T-cell (primary cell): ENCODE measurements at regions not wholly inside any gene's neighbourhood (a gene's known extent, or its start where the extent isn't known, plus 50 kb on each side); places are given as distances from the start of the nearest gene placed in this dataset.

Source experiments
- ATAC-seq, 4 experiments: fragments of 200-7000 bp in 3 of 4; fragments of 150-1000 bp in 1 of 4; cut with Tn5 transposase; replicated peaks in 1 of 4; 1 replicate in 3 of 4; 2 replicates in 1 of 4; pipeline ENCODE4 v1.10.0; 2021; ENCODE audit warnings: moderate library complexity in 3 of 4, mild to moderate bottlenecking in 2 of 4, moderate number of reproducible peaks in 1 of 4
- CTCF ChIA-PET, 2 donors: fragments of 300-600 bp; sonication (Branson Sonifier 250); formaldehyde crosslinking; loops; one replicate each; lab custom pipeline; 2022; ENCODE audit warnings: antibody characterized with exemption in 2 of 2; lab: Charles Lee
- POLR2A ChIA-PET, 2 donors: fragments of 300-600 bp; sonication (Branson Sonifier 250); formaldehyde crosslinking; loops; one replicate each; lab custom pipeline; 2022; ENCODE audit warnings: antibody characterized with exemption in 2 of 2; lab: Charles Lee
- DNase-seq, 35 experiments: peaks; one replicate each; pipeline versions ENCODE4 v3.0.0 to v3.0.0-alpha.2; 2013 to 2023
- H3K27ac ChIP-seq: one replicate; pipeline ENCODE4 v1.5.1; 2013; ENCODE audit warnings: low read length
- H3K27me3 ChIP-seq, 2 experiments: replicated peaks in 1 of 2; 1 replicate in 1 of 2; 2 replicates in 1 of 2; pipeline versions ENCODE4 v1.6.1 to v1.7.0; 2013; ENCODE audit warnings: low read length in 1 of 2, mixed read lengths in 1 of 2; ENCODE audit not compliant: control insufficient read depth in 2 of 2, insufficient read depth in 2 of 2; ENCODE audit errors: extremely low read depth in 1 of 2
- H3K36me3 ChIP-seq, 2 donors: 1 replicate in 1 of 2; 2 replicates in 1 of 2; pipeline versions ENCODE4 v1.6.1 to v1.7.0; 2013; ENCODE audit warnings: low read length in 1 of 2; ENCODE audit not compliant: control insufficient read depth in 2 of 2, insufficient read depth in 1 of 2; ENCODE audit errors: extremely low read depth in 1 of 2
- H3K4me1 ChIP-seq, 2 experiments: 1 replicate in 1 of 2; 2 replicates in 1 of 2; pipeline versions ENCODE4 v1.6.1 to v1.7.0; 2013; ENCODE audit warnings: low read length in 2 of 2, mixed read lengths in 1 of 2; ENCODE audit not compliant: insufficient read depth in 2 of 2, control insufficient read depth in 1 of 2; ENCODE audit errors: extremely low read depth in 1 of 2
- H3K4me3 ChIP-seq, 2 donors: 1 replicate in 1 of 2; 2 replicates in 1 of 2; pipeline versions ENCODE4 v1.5.1 to v1.7.0; 2013; ENCODE audit warnings: mild to moderate bottlenecking in 2 of 2, low read length in 1 of 2, moderate library complexity in 1 of 2; ENCODE audit not compliant: control insufficient read depth in 1 of 2; ENCODE audit errors: extremely low read depth in 1 of 2
- H3K9me3 ChIP-seq: 2 replicates; pipeline ENCODE4 v1.7.0; 2013
- H3K27ac Mint-ChIP-seq, 2 donors: one replicate each; pipeline ENCODE4 v1.8.0; 2020 to 2021; ENCODE audit warnings: mild to moderate bottlenecking in 2 of 2, mixed read lengths in 2 of 2
- H3K27me3 Mint-ChIP-seq, 2 donors: one replicate each; pipeline ENCODE4 v1.8.0; 2021 to 2022; ENCODE audit warnings: mixed read lengths in 2 of 2
- H3K36me3 Mint-ChIP-seq: one replicate; pipeline ENCODE4 v1.8.0; 2021; ENCODE audit warnings: mixed read lengths
- H3K4me1 Mint-ChIP-seq, 3 donors: one replicate each; pipeline ENCODE4 v1.8.0; 2020 to 2022; ENCODE audit warnings: mixed read lengths in 3 of 3, mild to moderate bottlenecking in 1 of 3
- H3K4me3 Mint-ChIP-seq, 3 donors: one replicate each; pipeline ENCODE4 v1.8.0; 2020 to 2022; ENCODE audit warnings: mild to moderate bottlenecking in 3 of 3, mixed read lengths in 3 of 3, moderate library complexity in 3 of 3
- H3K9me3 Mint-ChIP-seq, 3 donors: one replicate each; pipeline ENCODE4 v1.8.0; 2020 to 2022; ENCODE audit warnings: mixed read lengths in 3 of 3
- WGBS: methylation state at CpG from one replicate; pipeline ENCODE4 v1.1.5; 2013; ENCODE audit warnings: missing lambda C conversion rate; ENCODE audit not compliant: insufficient coverage; 5-methylcytosine and 5-hydroxymethylcytosine counted together

DNA sequence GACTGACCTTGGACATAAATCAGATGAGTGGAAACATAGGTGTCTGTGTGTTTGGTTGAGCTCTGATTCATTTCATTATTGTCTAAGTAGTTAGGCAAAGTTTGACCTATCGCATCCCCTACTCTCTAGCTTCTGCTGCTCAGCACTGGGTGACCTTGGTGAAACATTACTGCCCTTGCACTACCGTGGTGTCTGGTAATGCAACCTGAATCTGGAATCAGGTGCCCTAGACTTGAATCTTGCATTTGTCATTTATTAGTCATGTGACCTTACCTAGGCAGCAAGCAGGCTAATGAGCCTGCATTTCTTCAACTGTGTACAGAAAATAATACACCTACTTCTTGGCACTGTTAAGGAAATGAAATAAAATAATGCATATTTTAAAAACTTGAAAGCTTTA lies 242.3 kb upstream of the BLID start:
- no peak overlapping the region for H3K27ac ChIP-seq
- H3K36me3 ChIP-seq: no peaks in the 10 kb centered on the region
- no peaks in the 10 kb centered on the region for H3K36me3 Mint-ChIP-seq
- H3K27ac Mint-ChIP-seq: no peak overlapping the region
- no peaks in the 10 kb centered on the region for H3K4me1 Mint-ChIP-seq
- 50% methylated on average over 1 of the region's 2 CpGs for WGBS
- no peaks in the 10 kb centered on the region for H3K4me1 ChIP-seq
- CTCF ChIA-PET: no interaction called here
- H3K4me3 ChIP-seq: no peak overlapping the region
- no peaks in the 10 kb centered on the region for H3K27me3 Mint-ChIP-seq
- peaks cover 2 to 9% (median 5%) of the 10 kb centered on the region in 3 donors for H3K9me3 Mint-ChIP-seq
- H3K9me3 ChIP-seq: no peaks in the 10 kb centered on the region
- H3K4me3 Mint-ChIP-seq: no peak overlapping the region
- no peak for ATAC-seq
- no peak for DNase-seq
- peaks cover 0 to 7% of the 10 kb centered on the region in 2 experiments for H3K27me3 ChIP-seq
- POLR2A ChIA-PET: no interaction called here

DNA sequence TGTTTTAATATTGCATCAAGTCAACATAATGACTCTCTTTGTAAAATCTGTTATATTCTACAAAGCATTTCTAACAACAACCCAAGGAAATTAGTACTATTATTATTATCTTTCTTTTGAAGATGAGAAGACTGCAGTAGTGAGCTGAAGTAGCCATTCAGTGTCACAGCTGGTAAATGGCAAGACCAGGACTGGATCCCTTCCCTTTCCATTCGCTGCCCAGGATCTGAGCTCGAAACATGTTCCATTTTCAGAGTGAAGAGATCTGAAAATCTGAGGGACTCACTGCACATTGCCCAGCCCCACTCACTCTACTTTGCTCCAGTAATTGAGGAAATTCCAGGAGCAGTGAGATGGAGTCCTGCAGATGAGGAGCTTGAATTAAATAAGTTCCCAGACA lies 240.0 kb upstream of the BLID start:
- Histone ChIP-seq H3K27me3 (peaks cover 0 to 7% of the 10 kb centered on the region in 2 experiments), H3K9me3 (no peaks in the 10 kb centered on the region), H3K4me1 (no peaks in the 10 kb centered on the region), H3K4me3 (no peak overlapping the region), H3K27ac (no peak overlapping the region), H3K36me3 (no peaks in the 10 kb centered on the region)
- CTCF ChIA-PET: no interaction called here
- H3K4me3 Mint-ChIP-seq: no peak overlapping the region
- H3K36me3 Mint-ChIP-seq: no peaks in the 10 kb centered on the region
- POLR2A ChIA-PET: no interaction called here
- ATAC-seq (no peak), DNase-seq (no peak)
- no peak overlapping the region for H3K27ac Mint-ChIP-seq
- 43% methylated on average over 1 of the region's 2 CpGs for WGBS
- H3K27me3 Mint-ChIP-seq: peaks cover 0 to 3% of the 10 kb centered on the region in 2 donors
- H3K4me1 Mint-ChIP-seq: no peaks in the 10 kb centered on the region
- peaks cover 0 to 9% (median 5%) of the 10 kb centered on the region in 3 donors for H3K9me3 Mint-ChIP-seq

DNA sequence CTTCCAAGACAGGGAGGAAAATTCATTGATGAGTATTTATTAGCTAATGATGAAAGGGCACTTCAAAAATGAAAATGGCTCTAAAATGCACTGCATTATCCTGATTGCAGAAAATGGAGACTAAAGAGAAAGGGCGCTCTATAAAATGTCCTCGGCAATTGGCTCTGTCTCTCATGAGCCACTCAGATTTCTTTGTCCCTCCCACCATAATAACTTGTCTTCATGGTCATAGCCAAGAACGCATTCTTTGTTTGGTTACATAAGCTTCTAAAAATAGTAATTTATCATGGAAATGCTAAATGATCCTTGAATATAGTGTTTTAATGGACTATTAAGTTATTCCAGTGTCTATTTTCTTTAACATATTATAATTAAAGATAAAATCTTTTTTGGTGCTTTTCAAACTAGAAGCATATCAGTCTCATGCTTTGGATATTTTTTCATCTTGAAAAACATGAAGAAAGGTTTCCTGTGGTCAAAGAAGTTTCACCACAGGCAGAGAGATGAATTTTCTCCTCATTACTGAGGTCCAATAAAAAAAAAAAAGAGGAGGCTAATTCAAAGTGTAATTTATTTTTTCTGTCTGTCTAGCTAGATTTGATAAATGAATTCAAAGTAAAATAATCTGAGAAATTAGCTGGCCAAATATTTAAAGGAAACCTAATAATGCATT lies 238.1 kb upstream of the BLID start:
- Mint-ChIP-seq H3K9me3 (peaks cover 0 to 9% (median 5%) of the 10 kb centered on the region in 3 donors), H3K27me3 (peaks cover 0 to 3% of the 10 kb centered on the region in 2 donors), H3K4me1 (no peaks in the 10 kb centered on the region), H3K27ac (no peak overlapping the region), H3K4me3 (no peak overlapping the region), H3K36me3 (no peaks in the 10 kb centered on the region)
- DNase-seq (no peak), ATAC-seq (no peak)
- Histone ChIP-seq H3K27ac (no peak overlapping the region), H3K4me3 (no peak overlapping the region), H3K4me1 (no peaks in the 10 kb centered on the region), H3K9me3 (no peaks in the 10 kb centered on the region), H3K27me3 (peaks cover 0 to 2% of the 10 kb centered on the region in 2 experiments), H3K36me3 (no peaks in the 10 kb centered on the region)
- WGBS: no CpG with 5 or more reads among the region's 3 CpGs
- ChIA-PET CTCF (no interaction called here), POLR2A (no interaction called here)

- H3K27me3 Mint-ChIP-seq: peaks cover 0 to 3% of the 10 kb centered on the region in 2 donors
- no peak overlapping the region for H3K4me3 Mint-ChIP-seq
- no peak overlapping the region for H3K4me3 ChIP-seq
- DNase-seq: no peak
- no peak overlapping the region for H3K27ac Mint-ChIP-seq
- ATAC-seq: no peak
- H3K4me1 ChIP-seq: no peaks in the 10 kb centered on the region
- peaks cover 0 to 9% (median 5%) of the 10 kb centered on the region in 3 donors for H3K9me3 Mint-ChIP-seq
- H3K27me3 ChIP-seq: peaks cover 0 to 2% of the 10 kb centered on the region in 2 experiments
- ChIA-PET CTCF (no interaction called here), POLR2A (no interaction called here)
- no peaks in the 10 kb centered on the region for H3K36me3 Mint-ChIP-seq
- H3K36me3 ChIP-seq: no peaks in the 10 kb centered on the region
- no CpG with 5 or more reads among the region's 4 CpGs for WGBS
- H3K27ac ChIP-seq: no peak overlapping the region
- no peaks in the 10 kb centered on the region for H3K9me3 ChIP-seq
- no peaks in the 10 kb centered on the region for H3K4me1 Mint-ChIP-seq
Measured at GRCh38 chr11:122353561-122353960, 237.5 kb upstream of the BLID start.

- Mint-ChIP-seq H3K36me3 (no peaks in the 10 kb centered on the region), H3K27me3 (peaks cover 0 to 3% of the 10 kb centered on the region in 2 donors), H3K4me3 (no peak overlapping the region), H3K27ac (no peak overlapping the region), H3K4me1 (no peaks in the 10 kb centered on the region), H3K9me3 (no peaks in the 10 kb centered on the region)
- no peaks in the 10 kb centered on the region for H3K9me3 ChIP-seq
- ChIA-PET CTCF (no interaction called here), POLR2A (no interaction called here)
- no peak overlapping the region for H3K4me3 ChIP-seq
- no peak overlapping the region for H3K27ac ChIP-seq
- H3K36me3 ChIP-seq: no peaks in the 10 kb centered on the region
- no peak for ATAC-seq
- no peaks in the 10 kb centered on the region for H3K4me1 ChIP-seq
- no peak for DNase-seq
- H3K27me3 ChIP-seq: no peaks in the 10 kb centered on the region
- 92% methylated on average over 5 of the region's 9 CpGs for WGBS
Measured at GRCh38 chr11:122348659-122349409, 232.8 kb upstream of the BLID start.

DNA sequence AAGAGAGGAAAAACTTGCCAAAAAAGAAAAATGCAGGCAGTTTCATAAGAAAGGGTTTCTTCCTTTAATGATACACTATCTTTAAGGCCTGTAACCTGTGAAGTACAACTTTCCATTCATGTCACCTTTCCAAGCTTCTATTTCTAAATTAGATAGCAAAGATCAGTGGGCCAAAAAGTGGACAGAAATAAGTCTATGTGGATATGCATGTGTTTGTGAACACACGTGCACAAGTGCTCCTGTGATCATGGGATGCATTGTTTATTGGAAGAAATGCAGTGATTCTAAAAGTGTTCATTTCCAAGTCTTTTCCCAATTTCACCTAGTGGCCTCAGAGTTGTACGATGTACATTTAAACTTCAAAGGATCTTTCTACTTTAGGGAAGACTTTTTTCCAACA lies 230.0 kb upstream of the BLID start:
- Mint-ChIP-seq H3K27me3 (no peaks in the 10 kb centered on the region), H3K27ac (no peak overlapping the region), H3K4me3 (no peak overlapping the region), H3K36me3 (no peaks in the 10 kb centered on the region), H3K9me3 (no peaks in the 10 kb centered on the region), H3K4me1 (no peaks in the 10 kb centered on the region)
- no peak for ATAC-seq
- no peak for DNase-seq
- Histone ChIP-seq H3K27me3 (no peaks in the 10 kb centered on the region), H3K27ac (no peak overlapping the region), H3K4me1 (no peaks in the 10 kb centered on the region), H3K9me3 (no peaks in the 10 kb centered on the region), H3K4me3 (no peak overlapping the region), H3K36me3 (no peaks in the 10 kb centered on the region)
- no CpG with 5 or more reads among the region's 2 CpGs for WGBS
- ChIA-PET POLR2A (no interaction called here), CTCF (no interaction called here)
